ENCODE measurements at regions not wholly inside any gene's neighbourhood (a gene's known extent, or its start where the extent isn't known, plus 50 kb on each side); places are given as distances from the start of the nearest gene placed in this dataset.

DNA sequence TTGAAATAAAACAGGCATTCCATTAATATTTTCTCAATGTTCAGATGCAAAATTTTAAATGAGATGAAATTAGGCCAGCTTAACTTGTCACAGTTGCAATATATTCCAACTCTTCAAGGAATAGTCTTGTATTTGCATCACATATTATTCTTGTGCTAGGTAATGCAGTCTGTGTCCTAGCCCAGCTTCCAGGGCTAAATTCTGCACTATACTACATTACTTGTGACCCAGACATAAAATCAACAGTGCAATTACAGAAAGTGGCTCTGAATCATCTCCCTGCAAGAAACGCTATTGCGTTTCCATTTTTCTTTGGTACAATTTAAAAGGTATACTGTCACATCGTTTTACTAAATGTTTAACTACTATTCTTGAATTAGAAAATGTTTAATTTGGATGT lies 399.2 kb downstream of the TENT5A start:
- no peak overlapping the region for H3K4ac ChIP-seq (replicated peaks; ENCODE audit: insufficient read length, low read depth, low read length)
- H3K56ac ChIP-seq (replicated peaks; ENCODE audit: insufficient read length, low read depth, low read length) = no peak overlapping the region
- H3K27ac ChIP-seq (ENCODE audit: low read depth, low read length) = no peak overlapping the region
- H3K9ac ChIP-seq (replicated peaks in 1 of 4; ENCODE audit: extremely low read depth in 1 of 4, low read depth in 3 of 4, low read length in 3 of 4) = no peak overlapping the region
- H3K79me2 ChIP-seq (ENCODE audit: control insufficient read depth in 1 of 2, insufficient read depth in 2 of 2, low read length in 2 of 2) = no peaks in the 10 kb centered on the region
- ChIA-PET CTCF (ENCODE audit: partially characterized antibody) (interaction anchor here (1.5 kb wide), 2 partner anchors 15 to 27 kb away, joined by 3 read pairs; no protein-coding TSS in a partner anchor), POLR2A (ENCODE audit: partially characterized antibody) (no interaction called here)
- H4K91ac ChIP-seq (replicated peaks; ENCODE audit: insufficient read length, low read length) = no peak overlapping the region
- H3K23ac ChIP-seq (ENCODE audit: insufficient read length) = no peak overlapping the region
- 95% methylated on average over 3 of the region's 3 CpGs; no CpG with 5 or more reads in 1 of the 2 experiments for WGBS, 2 experiments (ENCODE audit: extremely low coverage in 1 of 2, insufficient coverage in 1 of 2, insufficient read length in 1 of 2, insufficient replicate concordance in 2 of 2, low coverage in 1 of 2, low lambda C conversion rate in 2 of 2, missing lambda C conversion rate in 1 of 2)
- H3K23me2 ChIP-seq (ENCODE audit: low read depth, low read length) = no peaks in the 10 kb centered on the region
- no peak for FAIRE-seq
- H3K4me3 ChIP-seq (ENCODE audit: extremely low read depth in 1 of 4, insufficient read depth in 2 of 4, low read depth in 3 of 4, low read length in 4 of 4) = no peak overlapping the region
- no peak overlapping the region for H3K18ac ChIP-seq (ENCODE audit: extremely low read depth, low read length)
- no peak overlapping the region for H2BK5ac ChIP-seq (ENCODE audit: low read depth, low read length)
- no peak overlapping the region for H2AK5ac ChIP-seq (ENCODE audit: low read depth, low read length)
- no peak overlapping the region for H2AFZ ChIP-seq (ENCODE audit: low read length)
- H4K8ac ChIP-seq (ENCODE audit: extremely low read depth, insufficient read depth, low read length) = no peak overlapping the region
- no peaks in the 10 kb centered on the region for H3K79me1 ChIP-seq (ENCODE audit: low read depth, low read length)
- H3K4me2 ChIP-seq (ENCODE audit: insufficient read depth in 1 of 2, low read depth in 2 of 2, low read length in 2 of 2) = no peak overlapping the region
- no peaks in the 10 kb centered on the region for H4K20me1 ChIP-seq (replicated peaks in 1 of 2; ENCODE audit: control insufficient read depth in 1 of 2, insufficient read depth in 2 of 2, low read length in 2 of 2)
- no peak for DNase-seq (ENCODE audit: low read depth in 1 of 2, low spot score in 2 of 2)
- no peaks in the 10 kb centered on the region for H3K36me3 ChIP-seq (ENCODE audit: control insufficient read depth in 2 of 4, insufficient read depth in 4 of 4, low read length in 3 of 4)
- no peaks in the 10 kb centered on the region for H3K4me1 ChIP-seq (replicated peaks in 1 of 4; ENCODE audit: control insufficient read depth in 3 of 4, insufficient read depth in 4 of 4, low read length in 3 of 4)
- H2BK120ac ChIP-seq (replicated peaks; ENCODE audit: low read depth, low read length) = no peak overlapping the region
- H2BK20ac ChIP-seq (ENCODE audit: low read length) = no peak overlapping the region
- no peak overlapping the region for H3K14ac ChIP-seq (ENCODE audit: insufficient read length)
- no peaks in the 10 kb centered on the region for H3K27me3 ChIP-seq (replicated peaks in 1 of 4; ENCODE audit: control insufficient read depth in 3 of 4, extremely low read depth in 1 of 4, insufficient read depth in 3 of 4, low read length in 3 of 4)
- H2BK12ac ChIP-seq (ENCODE audit: low read depth, low read length) = no peak overlapping the region
- H2BK15ac ChIP-seq (ENCODE audit: low read length) = no peak overlapping the region
- H3K9me3 ChIP-seq (ENCODE audit: insufficient read depth in 2 of 2, low read depth in 1 of 2, low read length in 1 of 2) = no peaks in the 10 kb centered on the region
- H4K5ac ChIP-seq (ENCODE audit: insufficient read length, low read depth, low read length) = no peak overlapping the region
- TF ChIP-seq SIRT6 (IDR thresholded peaks at IDR 0.05; ENCODE audit: low read length) (no peak), NANOG (IDR thresholded peaks at IDR 0.05; ENCODE audit: insufficient read depth, low read depth, low read length, poor library complexity, severe bottlenecking) (no peak), GTF2F1 (IDR thresholded peaks at IDR 0.05; ENCODE audit: borderline replicate concordance, low read depth, low read length) (no peak), SAP30 (IDR thresholded peaks at IDR 0.05; ENCODE audit: insufficient read depth, insufficient replicate concordance, low read length) (no peak), CBX8 (IDR thresholded peaks at IDR 0.05; ENCODE audit: borderline replicate concordance, low read depth, low read length) (no peak)
- TF ChIP-seq, protein P1, sequence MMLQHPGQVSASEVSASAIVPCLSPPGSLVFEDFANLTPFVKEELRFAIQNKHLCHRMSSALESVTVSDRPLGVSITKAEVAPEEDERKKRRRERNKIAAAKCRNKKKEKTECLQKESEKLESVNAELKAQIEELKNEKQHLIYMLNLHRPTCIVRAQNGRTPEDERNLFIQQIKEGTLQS (IDR thresholded peaks at IDR 0.05; ENCODE audit: insufficient read depth, low read depth, low read length) = no peak

Data from H1 (cell line).